GM19463 (cell line): ENCODE measurements at regions not wholly inside any gene's neighbourhood (a gene's known extent, or its start where the extent isn't known, plus 50 kb on each side); places are given as distances from the start of the nearest gene placed in this dataset.
"Not testable (repeated sequence)": the region's sequence is repeated elsewhere in the genome, so short reads cannot be mapped to it uniquely, and the experiment has no call there.

Experiments used
- ATAC-seq: cut with Tn5 transposase; IDR thresholded peaks from one replicate; pipeline ENCODE4 v1.9.1; 2021; ENCODE audit warnings: mild to moderate bottlenecking, moderate library complexity; ENCODE audit not compliant: unreplicated experiment

DNA sequence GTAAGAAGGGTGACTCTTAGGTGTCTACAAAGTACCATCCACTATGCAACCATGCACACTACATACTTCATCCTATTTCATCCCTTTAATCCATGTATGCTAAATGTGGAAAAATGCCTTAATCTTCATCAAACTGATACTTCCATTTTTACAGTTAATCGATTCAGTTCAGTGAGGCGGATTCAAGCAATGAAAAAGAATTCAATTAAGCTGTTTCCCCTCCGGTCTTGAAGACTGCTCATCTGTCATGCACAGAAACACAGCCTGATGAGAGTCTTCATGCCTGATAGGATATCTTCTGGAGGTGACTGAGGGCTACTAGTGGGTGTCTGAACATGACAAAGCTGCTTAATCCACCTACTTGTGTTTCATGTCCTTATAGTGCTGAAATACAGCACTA, 270.6 kb upstream of the ALCAM start:
- no peak for ATAC-seq

DNA sequence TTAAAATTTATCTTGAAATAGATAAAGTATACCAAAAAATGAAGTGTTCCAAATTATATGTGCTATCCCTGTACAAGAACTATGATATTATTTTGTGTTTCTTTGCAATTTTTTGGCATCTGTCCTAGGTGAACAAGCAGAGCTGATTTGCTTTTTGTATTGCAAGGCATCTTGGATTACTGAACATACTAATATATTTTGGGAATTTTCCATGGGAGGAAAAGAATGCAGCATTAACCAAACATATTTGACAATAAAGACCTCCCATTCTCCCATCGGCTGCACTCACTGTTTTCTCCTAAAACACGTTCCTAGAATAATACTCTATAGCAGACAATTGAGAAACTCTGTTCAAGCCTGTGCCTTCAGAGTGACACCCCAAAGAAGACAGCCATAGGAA, 265.1 kb upstream of the ALCAM start:
- no peak for ATAC-seq

DNA sequence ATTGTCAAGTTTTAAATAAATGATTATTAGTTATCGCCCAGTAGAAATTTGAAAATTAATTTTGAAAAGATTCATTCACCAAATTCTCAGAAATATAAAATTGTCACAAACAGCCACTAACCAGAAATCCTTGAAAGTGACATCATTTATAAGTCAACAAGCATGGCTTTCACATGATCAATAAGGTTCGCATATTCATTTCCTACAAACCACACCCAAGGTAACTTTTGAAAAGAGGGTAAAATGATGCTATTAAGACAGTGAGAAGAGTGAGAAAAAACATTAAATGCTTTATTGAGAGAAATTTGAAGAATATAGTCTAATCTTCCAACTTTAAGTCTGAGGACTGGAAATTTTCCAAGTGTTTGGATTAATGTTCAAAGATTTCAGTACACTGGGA, 263.6 kb upstream of the ALCAM start:
- no peak for ATAC-seq

DNA sequence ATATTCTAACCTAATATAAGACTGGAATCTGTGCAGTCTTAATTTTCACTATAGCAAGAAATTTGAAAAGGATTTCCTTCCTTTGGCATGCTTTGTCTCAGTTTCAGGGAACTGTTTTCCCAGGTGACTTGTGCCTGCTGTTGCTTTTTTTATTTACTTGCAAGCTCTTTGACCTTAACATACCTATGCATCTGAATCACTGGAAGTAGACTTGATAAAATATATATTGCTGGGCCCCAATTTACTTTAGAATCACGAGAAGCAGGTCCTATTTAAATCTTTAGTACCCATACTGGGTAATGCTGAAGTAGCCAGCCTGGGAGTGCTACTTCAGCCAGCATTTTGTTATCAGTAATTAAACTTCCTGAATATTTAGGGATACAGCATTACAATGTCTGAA, 257.9 kb upstream of the ALCAM start:
- no peak for ATAC-seq

DNA sequence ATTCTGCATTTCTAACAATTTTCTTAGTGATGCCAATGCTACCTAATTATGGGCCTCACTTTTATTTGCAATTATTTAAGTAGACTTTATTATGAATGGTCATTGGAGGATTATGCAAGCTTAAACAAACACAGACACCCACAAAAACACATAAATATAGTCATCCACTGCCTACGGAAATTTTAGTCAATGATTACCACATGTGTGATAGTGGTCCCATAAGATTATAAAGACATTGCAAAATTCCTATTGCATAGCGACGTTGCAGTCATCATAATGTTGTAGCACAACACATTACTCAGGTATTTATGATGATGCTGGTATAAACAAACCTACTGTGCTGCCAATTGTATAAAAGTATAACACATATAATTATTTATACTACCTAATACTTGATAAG, 247.8 kb upstream of the ALCAM start:
- no peak for ATAC-seq

DNA sequence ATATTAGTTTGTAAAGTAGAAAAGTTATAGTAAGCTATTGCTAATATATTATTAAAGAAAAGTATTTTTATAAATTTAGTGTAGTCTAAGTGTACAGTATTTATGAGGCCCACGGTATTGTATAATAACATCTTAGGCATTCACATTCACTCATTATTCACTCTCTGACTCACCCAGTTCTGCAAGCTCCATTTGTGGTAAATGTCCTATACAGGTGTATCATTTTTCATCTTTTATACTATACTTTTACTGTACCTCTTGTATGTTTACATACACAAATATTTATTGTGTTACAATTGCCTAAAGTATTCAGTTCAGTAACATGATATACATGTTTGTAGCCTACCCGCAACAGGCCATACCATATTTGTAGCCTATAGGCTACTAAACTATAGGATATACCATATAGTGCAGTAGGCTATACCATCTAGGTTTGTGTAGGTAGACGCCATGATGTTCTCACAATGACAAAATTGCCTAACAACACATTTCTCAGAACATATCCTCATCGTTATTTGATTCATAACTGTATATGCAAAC, 246.8 kb upstream of the ALCAM start:
- no peak for ATAC-seq

DNA sequence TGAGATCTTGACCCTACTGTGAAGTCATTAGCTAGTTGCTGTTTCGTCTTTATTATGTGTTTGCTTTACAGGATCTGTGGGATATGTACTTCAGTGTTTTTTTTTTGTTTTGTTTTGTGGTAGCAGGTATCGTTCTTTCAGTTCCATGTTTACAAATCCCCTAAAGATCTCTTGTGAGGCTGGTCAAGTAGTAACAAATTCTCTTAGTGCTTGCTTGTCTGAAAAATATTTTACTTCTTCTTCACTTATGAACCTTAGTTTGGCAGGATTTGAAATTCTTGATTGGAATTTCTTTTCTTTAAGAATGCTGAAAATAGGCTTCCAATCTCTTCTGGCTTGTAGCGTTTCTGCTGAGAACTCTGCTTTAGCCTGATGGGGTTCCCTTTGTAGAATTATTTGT, 235.8 kb upstream of the ALCAM start:
- ATAC-seq: no peak

DNA sequence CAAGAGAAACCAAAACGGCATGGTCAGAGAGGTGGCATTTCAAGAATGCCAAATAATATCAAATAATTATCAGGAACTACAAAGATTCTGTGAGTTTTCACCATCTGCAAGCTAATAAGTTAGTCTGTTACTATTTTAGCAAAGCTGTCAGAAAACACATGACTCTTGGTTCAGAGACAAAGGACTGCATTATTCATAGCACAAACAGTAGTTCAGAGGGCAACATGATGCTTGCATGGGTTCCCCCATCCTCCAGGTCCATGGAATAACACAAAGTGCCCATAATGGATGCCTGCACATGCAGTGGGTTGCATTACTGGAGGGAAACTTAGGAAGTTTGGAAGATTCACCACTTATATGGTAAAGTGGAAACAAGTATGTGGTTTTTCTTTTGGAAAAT, 228.8 kb upstream of the ALCAM start:
- ATAC-seq: no peak

DNA sequence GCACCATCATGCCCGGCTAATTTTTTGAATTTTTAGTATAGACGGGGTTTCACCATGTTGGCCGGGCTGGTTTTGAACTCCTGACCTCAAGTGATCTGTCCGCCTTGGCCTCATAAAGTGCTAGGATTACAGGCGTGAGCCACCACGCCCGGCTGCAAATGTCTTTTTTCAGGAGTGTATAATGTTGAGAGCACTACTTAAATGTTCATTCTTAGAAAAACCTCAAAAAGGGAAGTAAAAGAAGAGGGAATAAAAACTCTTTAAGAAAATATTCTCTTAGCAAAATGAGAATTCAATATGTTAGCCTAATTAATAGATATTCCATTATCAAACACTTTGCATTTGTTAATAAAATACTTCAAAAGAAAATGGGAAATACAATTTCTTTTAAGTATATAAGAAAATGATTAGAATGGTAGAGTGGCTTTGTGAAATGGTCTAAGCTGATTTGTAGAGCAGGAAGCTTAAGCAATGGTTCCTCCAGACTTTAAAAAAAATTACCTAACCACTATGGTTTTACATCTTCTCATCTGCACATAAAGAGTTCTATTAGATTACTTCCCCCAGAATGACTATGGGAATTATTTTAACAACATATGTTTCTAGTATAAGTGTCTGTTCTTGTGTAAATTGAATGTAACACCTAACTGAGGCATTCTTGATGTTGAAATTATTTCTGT, 226.7 kb upstream of the ALCAM start:
- ATAC-seq: no peak

DNA sequence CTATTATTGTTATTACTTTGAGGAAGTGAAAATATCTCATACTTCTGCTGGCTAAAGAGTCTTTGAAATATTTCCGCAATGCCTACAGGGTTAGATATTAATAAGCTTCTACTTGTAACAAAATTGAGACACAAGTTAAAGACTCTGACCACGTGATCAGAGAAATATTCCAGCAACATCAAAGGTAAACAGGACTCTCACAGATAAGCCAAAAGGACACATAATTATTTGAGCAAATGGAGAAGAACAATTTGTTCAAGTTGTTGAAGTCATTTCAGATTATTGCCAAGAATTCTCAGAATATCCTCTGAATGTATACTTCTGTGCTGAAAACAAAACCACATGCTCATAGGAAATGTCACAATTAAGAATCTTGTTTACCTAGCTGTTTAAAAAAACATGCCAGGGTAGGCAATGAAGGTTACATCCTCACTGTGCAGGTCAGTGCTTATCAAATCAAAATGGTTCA, 225.8 kb upstream of the ALCAM start:
- no peak for ATAC-seq

DNA sequence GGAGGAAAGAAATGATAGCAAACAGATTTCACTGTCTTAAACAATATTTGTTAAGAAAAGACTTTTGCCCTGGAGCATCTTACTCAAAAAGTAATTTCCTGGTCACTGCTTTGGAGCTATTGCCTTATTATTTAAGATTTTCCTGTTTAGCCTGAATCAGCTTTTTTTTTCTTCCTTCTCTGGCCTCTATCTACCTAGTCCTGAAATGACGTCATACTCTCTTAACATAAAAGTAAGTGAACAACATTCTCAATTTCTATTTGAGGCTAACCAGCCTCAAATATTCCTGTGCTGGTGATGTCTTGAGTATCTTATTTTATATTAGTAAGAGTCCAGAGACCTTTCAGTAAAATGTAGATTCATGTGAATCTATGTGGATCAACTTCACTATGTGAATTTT, 221.9 kb upstream of the ALCAM start:
- no peak for ATAC-seq

DNA sequence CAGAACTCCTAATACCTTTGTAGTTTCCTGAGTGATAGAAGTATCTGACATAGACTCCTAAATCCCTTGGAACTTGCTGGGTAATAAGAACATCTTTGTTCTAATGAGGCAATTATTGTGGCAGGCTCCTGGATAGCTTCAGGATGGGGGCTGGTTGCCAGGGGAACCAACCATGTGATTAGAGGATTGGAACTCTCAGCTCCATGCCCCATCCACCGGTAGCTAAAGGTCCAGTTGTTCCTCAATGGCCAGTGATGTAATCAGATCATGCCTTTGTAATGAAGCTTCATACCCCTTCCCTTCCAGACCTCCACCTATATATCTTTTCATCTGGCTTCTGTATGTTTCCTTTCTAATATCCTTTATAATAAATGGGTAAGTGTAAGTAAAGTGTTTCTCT, 221.2 kb upstream of the ALCAM start:
- no peak for ATAC-seq

DNA sequence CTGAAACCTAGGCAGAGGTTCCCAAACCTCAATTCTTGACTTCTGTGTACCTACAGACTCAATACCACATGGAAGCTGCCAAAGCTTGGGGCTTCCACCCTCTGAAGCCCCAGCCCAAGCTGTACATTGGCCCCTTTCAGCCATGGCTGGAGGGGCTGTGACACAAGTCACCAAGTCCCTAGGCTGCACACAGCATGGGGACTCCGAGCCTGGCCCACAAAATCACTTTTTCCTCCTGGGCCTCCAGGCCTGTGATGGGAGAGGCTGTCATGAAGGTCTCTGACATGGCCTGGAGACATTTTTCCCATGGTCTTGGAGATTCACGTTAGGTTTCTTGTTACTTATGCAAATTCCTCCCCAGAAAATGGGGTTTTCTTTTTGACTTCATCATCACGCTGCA, 217.5 kb upstream of the ALCAM start:
- ATAC-seq: not testable (repeated sequence)

DNA sequence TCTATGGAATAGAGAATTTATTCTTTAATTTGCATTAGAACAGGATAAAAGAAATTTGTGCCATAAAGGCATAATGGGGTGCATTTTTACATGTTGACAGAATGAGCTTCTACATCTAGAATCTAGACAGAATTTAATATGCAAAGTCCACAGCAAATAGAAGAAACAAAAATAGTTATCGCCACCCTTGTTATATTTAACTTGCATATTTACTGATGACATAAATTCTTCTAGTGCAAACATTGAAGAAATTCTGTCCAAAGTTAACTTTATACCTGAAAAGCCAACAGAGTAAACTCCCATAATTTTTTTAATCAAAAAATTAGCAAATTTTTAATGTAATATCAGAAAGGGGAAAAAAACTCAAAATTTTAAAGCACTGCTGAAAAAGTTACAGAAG, 213.7 kb upstream of the ALCAM start:
- no peak for ATAC-seq

DNA sequence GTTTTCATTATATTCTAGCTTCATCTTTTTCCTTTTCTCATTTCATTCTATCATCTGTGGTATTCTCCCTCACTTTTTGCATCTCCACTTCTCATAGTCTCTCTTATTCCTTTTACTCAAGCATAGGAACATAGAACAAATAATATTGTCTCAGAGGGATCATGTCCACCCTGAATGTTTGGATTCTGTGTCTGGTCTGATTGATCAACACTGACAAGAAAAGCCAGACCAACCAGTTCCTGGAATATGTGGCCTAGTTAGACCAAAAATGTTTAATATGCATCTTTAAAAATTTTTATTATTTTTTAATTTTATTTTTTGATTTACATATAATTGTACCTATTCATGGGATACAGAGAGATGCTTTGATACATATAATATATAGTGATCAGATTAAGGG, 212.0 kb upstream of the ALCAM start:
- ATAC-seq: no peak

DNA sequence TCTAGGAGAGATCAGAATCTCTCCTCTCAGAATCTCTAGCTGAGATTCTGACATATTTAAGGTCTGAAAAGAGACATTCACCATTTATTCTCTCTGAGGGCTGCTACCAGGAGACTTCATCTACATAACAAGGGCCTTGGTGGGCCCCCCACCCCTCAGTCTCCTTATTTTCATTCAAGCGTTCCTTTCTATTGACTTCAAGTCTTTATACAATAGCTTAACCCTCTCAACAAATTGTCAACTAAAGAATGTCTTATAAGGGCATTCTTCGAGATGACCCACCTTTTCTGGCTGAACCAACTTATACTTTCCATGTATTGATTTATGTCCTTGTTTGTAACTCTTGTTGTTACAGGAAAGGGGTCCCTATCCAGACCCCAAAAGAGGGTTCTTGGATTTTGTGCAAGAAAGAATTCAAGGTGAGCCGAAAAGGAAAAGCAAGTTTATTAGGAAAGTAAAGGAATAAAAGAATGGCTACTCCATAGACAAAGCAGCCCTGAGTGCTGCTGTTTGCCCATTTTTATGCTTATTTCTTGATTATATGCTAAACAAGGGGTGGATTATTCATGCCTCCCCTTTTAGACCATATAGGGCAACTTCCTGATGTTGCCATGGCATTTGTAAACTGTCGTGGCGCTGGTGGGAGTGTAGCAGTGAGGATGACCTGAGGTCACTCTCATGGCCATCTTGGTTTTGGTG, 209.5 kb upstream of the ALCAM start:
- ATAC-seq: no peak

DNA sequence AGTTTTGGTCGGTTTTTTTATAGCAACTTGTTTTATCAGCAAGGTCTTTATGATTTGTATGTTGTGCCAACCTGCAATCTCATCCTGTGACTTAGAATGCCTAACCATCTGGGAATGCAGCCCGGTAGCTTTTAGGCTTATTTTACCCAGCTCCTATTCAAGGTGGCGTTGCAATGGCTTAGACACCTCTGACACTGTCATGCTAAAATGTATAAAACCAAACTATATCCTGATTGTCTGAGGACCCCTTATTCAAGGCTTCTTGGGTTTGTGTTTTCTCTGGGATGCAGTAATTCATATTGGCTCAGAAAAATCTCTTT, 209.0 kb upstream of the ALCAM start:
- no peak for ATAC-seq

DNA sequence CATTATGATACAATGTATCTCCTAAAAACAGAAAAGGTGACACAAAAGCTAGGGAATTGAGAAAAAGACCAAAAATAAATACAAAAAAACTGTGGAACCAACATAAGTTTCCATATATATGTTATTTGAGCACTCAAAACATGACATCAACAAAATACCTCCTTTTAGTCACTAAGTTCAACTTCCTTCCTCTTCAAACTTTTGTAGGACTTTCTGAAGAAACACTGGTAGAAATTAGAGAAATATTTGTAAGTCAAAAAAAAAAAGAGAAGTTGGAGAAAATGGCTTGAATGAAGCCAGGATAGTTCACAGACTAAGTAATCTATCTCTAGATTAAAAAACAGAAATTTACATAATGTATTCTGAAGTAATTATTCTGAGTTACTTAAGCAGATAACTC, 208.4 kb upstream of the ALCAM start:
- ATAC-seq: no peak

DNA sequence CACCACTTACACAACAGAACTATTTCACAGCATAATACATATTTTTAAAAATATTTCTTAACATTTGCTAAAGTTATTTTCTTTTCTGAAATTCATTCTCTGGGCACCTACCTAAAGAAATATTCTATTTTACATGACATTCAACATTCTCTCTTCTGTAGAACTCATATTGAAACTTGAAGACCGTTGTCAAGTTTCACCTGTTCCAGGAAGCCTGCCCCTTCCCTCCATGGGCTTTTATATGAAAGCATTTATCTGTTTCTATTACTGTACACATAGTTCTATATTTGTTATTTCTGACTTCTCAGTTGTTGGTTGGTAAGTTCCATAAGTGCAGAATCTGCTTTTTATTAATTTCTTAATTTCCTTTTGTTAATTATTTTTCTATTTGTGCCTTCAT, 204.3 kb upstream of the ALCAM start:
- no peak for ATAC-seq

DNA sequence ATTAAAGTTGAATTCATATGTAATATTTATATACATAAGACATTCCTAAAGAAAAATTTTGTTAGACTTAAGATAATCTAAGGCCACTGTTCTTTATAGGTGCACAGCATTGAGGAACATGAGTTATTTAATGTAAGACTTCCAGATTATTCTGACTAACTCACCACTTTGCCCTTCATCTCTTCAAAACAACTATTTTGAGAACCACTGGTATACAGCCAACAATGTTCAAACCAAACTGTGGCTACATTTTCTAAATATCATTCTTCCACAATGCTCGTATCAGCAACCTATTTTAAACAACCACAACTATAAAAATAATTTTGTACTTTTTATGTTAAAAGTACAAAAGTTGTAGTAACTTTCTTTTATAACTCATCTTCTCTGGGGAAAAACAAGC, 199.8 kb upstream of the ALCAM start:
- no peak for ATAC-seq

DNA sequence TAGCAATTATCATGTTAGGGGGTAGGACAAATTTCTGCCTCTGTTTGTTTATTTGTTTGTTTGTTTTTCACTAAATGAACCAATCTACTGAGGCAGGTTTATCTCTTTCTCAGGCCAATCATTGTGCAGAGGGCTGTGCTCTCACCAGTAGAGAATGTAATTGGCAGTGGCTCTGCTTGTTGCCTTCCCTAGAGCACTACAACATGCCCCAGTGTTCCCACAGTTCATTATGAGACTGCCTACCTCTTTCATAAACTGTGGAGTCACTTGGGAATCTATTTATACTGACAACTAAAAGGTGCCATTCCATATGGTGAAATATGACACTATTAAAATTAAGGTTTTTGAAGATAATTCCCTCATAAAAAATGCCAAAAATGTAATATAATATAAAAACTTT, 196.3 kb upstream of the ALCAM start:
- no peak for ATAC-seq

DNA sequence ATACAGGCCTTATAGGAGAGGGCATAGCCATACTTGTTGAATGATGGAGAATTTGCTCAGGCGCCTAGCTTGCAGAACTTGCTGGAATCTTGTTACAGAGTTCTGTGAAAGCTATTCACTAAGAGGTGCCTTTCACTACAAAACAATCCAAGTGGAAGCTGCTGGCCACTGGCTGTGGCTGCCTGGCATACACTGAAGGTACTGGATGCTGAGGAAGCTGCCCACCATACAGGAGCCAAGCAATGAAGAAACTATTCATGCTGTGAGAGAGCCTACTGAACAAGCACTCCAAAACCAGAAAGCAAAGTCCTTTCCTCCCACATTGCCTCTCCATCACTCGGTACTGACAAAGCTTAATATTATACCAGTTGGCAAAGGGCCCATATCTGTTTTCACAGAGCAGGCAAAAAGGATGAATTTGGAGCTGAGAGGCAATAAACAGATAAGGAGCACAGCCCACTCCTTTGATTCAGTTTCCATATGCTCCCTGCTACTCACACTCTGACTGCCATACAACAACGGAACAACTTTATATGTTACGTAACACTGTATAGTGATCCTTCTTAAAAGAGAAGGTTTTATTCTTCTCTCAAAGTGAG, 192.6 kb upstream of the ALCAM start:
- no peak for ATAC-seq
